ENCODE measurements at regions not wholly inside any gene's neighbourhood (a gene's known extent, or its start where the extent isn't known, plus 50 kb on each side); places are given as distances from the start of the nearest gene placed in this dataset.

DNA sequence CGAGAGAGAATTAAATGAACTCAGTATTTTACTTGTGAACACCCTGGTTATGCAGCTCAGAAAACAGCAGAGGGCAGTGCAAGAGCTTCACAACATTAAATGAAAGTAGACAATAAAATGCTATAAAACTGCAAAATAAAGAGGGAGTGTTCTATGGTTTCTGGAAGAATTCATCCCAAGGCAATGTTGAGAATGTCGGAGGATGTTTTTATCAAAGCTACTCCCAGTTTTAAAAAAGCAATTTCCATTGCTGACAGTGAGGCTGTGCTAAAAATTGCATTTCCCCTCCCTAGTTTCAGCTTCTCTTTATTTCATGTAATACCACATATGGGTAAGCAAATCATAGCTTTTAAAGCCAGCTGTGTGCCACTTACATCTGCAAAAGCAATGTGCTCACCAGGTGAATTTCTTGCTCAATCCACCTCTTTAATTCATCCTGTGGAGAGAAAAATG, 296.8 kb downstream of the RAB38 start:
- no peak for ATAC-seq (replicated peaks)
- Mint-ChIP-seq H3K4me1 (no peaks in the 10 kb centered on the region), H3K9me3 (no peaks in the 10 kb centered on the region), H3K4me3 (no peak overlapping the region), H3K27ac (no peak overlapping the region), H3K27me3 (no peaks in the 10 kb centered on the region), H3K36me3 (ENCODE audit: low read depth) (no peaks in the 10 kb centered on the region)

GRCh38 chr11:87871056-87871455, 304.2 kb downstream of the RAB38 start:
- H3K27me3 Mint-ChIP-seq: no peaks in the 10 kb centered on the region
- H3K36me3 Mint-ChIP-seq (ENCODE audit: low read depth): no peaks in the 10 kb centered on the region
- H3K9me3 Mint-ChIP-seq: no peaks in the 10 kb centered on the region
- H3K27ac Mint-ChIP-seq: no peak overlapping the region
- no peak overlapping the region for H3K4me3 Mint-ChIP-seq
- H3K4me1 Mint-ChIP-seq: no peaks in the 10 kb centered on the region
- no peak for ATAC-seq (replicated peaks)

GRCh38 chr11:87870086-87870485, 305.2 kb downstream of the RAB38 start:
- Mint-ChIP-seq H3K9me3 (no peaks in the 10 kb centered on the region), H3K27me3 (no peaks in the 10 kb centered on the region), H3K4me3 (no peak overlapping the region), H3K27ac (no peak overlapping the region), H3K36me3 (ENCODE audit: low read depth) (no peaks in the 10 kb centered on the region), H3K4me1 (no peaks in the 10 kb centered on the region)
- ATAC-seq (replicated peaks): no peak

DNA sequence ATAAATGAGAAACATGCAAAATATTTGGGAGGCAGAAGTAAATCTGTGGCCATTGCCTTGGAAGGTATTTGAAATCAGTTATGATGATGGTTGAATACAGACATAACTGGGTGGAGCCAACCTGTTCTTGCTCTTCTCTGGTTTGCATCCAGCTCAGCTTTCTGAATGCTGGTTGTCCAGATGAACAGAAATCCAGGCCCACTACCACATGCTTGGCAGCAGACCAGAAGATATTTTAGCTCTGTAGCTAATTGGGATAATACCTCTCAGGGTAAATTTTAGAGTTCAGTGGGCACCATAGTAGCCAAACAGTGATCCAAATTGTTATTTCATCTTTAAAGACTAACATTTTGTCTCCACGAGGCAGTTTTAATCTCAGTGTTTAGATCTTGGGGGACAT, 308.3 kb downstream of the RAB38 start:
- Mint-ChIP-seq H3K4me3 (no peak overlapping the region), H3K9me3 (no peaks in the 10 kb centered on the region), H3K27ac (no peak overlapping the region), H3K27me3 (no peaks in the 10 kb centered on the region), H3K4me1 (no peaks in the 10 kb centered on the region), H3K36me3 (ENCODE audit: low read depth) (no peaks in the 10 kb centered on the region)
- no peak for ATAC-seq (replicated peaks)

DNA sequence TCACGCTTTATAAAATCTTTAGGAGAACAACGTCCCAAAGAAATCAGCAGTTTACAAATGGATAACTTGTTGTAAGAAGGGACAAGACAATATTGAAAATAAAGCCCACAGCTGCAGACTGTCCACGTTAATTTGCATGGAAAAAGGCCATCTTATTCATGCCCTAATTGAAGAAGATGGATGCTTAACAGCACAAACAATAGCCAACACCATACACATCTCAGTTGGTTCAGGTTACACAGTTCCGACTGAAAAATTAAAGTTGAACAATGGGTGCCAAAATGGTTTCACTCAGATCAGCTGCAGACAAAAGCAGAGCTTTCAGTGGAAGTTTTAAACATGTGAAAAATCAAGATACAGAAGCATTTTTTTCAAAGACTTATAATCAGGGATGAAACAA, 314.2 kb downstream of the RAB38 start:
- H3K36me3 Mint-ChIP-seq (ENCODE audit: low read depth): no peaks in the 10 kb centered on the region
- H3K27me3 Mint-ChIP-seq: no peaks in the 10 kb centered on the region
- H3K9me3 Mint-ChIP-seq: no peaks in the 10 kb centered on the region
- no peak overlapping the region for H3K4me3 Mint-ChIP-seq
- H3K27ac Mint-ChIP-seq: no peak overlapping the region
- H3K4me1 Mint-ChIP-seq: no peaks in the 10 kb centered on the region
- no peak for ATAC-seq (replicated peaks)

- Mint-ChIP-seq H3K27me3 (no peaks in the 10 kb centered on the region), H3K36me3 (ENCODE audit: low read depth) (no peaks in the 10 kb centered on the region), H3K27ac (no peak overlapping the region), H3K4me1 (no peaks in the 10 kb centered on the region), H3K9me3 (no peaks in the 10 kb centered on the region), H3K4me3 (no peak overlapping the region)
- no peak for ATAC-seq (replicated peaks)
Observed at GRCh38 chr11:87859636-87860035, 315.6 kb downstream of the RAB38 start.

DNA sequence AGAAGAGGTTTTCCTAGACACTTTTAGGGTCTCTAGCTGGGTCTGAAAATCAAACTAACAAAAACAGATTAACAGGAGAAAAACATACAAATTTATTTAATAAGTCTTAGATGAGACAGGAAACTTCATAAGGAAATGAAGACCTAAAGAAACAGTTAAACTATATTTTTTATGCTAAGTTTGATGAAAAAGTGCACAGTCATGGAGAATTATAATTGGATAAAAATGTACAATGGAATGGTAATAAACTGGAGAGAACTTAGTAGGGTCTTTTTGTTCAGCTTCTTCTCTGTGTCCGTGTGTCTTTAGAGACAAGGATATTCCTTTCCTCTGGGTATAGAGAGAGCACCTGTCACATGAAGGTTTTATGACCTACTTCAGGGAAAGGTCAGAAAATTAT, 323.4 kb downstream of the RAB38 start:
- ATAC-seq (replicated peaks): no peak
- no peaks in the 10 kb centered on the region for H3K27me3 Mint-ChIP-seq
- no peaks in the 10 kb centered on the region for H3K9me3 Mint-ChIP-seq
- H3K36me3 Mint-ChIP-seq (ENCODE audit: low read depth): no peaks in the 10 kb centered on the region
- H3K4me3 Mint-ChIP-seq: no peak overlapping the region
- H3K27ac Mint-ChIP-seq: no peak overlapping the region
- H3K4me1 Mint-ChIP-seq: no peaks in the 10 kb centered on the region

DNA sequence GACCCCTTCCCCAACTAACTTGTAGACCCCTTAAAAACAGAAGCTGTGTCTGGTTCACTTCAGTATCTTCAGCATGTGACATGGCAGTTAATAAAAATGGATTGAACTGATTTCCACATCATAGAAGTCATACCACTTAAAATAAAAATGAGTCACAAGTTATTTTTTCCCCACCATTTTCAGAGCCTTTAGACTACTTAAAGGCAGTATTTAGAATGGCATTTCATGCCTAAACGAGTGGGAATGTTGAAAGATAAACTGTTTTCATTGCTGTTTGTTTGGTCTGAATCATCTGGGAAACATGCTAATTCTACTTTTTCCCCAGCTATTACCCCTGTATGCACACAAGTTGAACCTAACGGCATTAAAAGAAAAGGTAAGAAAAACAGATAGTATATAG, 324.0 kb downstream of the RAB38 start:
- Mint-ChIP-seq H3K4me3 (no peak overlapping the region), H3K36me3 (ENCODE audit: low read depth) (no peaks in the 10 kb centered on the region), H3K27me3 (no peaks in the 10 kb centered on the region), H3K4me1 (no peaks in the 10 kb centered on the region), H3K9me3 (no peaks in the 10 kb centered on the region), H3K27ac (no peak overlapping the region)
- ATAC-seq (replicated peaks): no peak

- Mint-ChIP-seq H3K36me3 (ENCODE audit: low read depth) (no peaks in the 10 kb centered on the region), H3K27ac (no peak overlapping the region), H3K4me1 (no peaks in the 10 kb centered on the region), H3K4me3 (no peak overlapping the region), H3K9me3 (peaks cover 4% of the 10 kb centered on the region), H3K27me3 (no peaks in the 10 kb centered on the region)
- ATAC-seq (replicated peaks): no peak
Observed at GRCh38 chr11:87849216-87849615, 326.0 kb downstream of the RAB38 start.

GRCh38 chr11:87840786-87841185, 334.5 kb downstream of the RAB38 start:
- H3K4me1 Mint-ChIP-seq: no peaks in the 10 kb centered on the region
- no peaks in the 10 kb centered on the region for H3K27me3 Mint-ChIP-seq
- no peak for ATAC-seq (replicated peaks)
- H3K9me3 Mint-ChIP-seq: peaks cover 4% of the 10 kb centered on the region
- H3K4me3 Mint-ChIP-seq: no peak overlapping the region
- no peaks in the 10 kb centered on the region for H3K36me3 Mint-ChIP-seq (ENCODE audit: low read depth)
- H3K27ac Mint-ChIP-seq: no peak overlapping the region

- Mint-ChIP-seq H3K27me3 (no peaks in the 10 kb centered on the region), H3K27ac (no peak overlapping the region), H3K9me3 (no peaks in the 10 kb centered on the region), H3K4me3 (no peak overlapping the region), H3K36me3 (ENCODE audit: low read depth) (no peaks in the 10 kb centered on the region), H3K4me1 (no peaks in the 10 kb centered on the region)
- ATAC-seq (replicated peaks): no peak
Observed at GRCh38 chr11:87832211-87832610, 343.0 kb downstream of the RAB38 start.

- no peak overlapping the region for H3K4me3 Mint-ChIP-seq
- ATAC-seq (replicated peaks): no peak
Observed at GRCh38 chr11:87820011-87820410, 355.2 kb downstream of the RAB38 start.

GRCh38 chr11:87819151-87819550, 356.1 kb downstream of the RAB38 start:
- H3K4me3 Mint-ChIP-seq: no peak overlapping the region
- no peak overlapping the region for H3K27ac Mint-ChIP-seq
- H3K4me1 Mint-ChIP-seq: no peaks in the 10 kb centered on the region
- ATAC-seq (replicated peaks): no peak
- no peaks in the 10 kb centered on the region for H3K27me3 Mint-ChIP-seq
- H3K9me3 Mint-ChIP-seq: no peaks in the 10 kb centered on the region
- no peaks in the 10 kb centered on the region for H3K36me3 Mint-ChIP-seq (ENCODE audit: low read depth)

More at GRCh38 chr11:87820011-87820410, 355.2 kb downstream of the RAB38 start:
- no peaks in the 10 kb centered on the region for H3K27me3 Mint-ChIP-seq
- H3K27ac Mint-ChIP-seq: no peak overlapping the region
- no peaks in the 10 kb centered on the region for H3K4me1 Mint-ChIP-seq
- H3K36me3 Mint-ChIP-seq (ENCODE audit: low read depth): no peaks in the 10 kb centered on the region
- H3K9me3 Mint-ChIP-seq: no peaks in the 10 kb centered on the region

GRCh38 chr11:87812571-87813365, 362.5 kb downstream of the RAB38 start:
- no peak overlapping the region for H3K27ac Mint-ChIP-seq
- no peaks in the 10 kb centered on the region for H3K9me3 Mint-ChIP-seq
- H3K4me1 Mint-ChIP-seq: no peaks in the 10 kb centered on the region
- no peak overlapping the region for H3K4me3 Mint-ChIP-seq
- H3K36me3 Mint-ChIP-seq (ENCODE audit: low read depth): no peaks in the 10 kb centered on the region
- ATAC-seq (replicated peaks): no peak
- H3K27me3 Mint-ChIP-seq: no peaks in the 10 kb centered on the region

- Mint-ChIP-seq H3K9me3 (no peaks in the 10 kb centered on the region), H3K4me3 (no peak overlapping the region), H3K4me1 (no peaks in the 10 kb centered on the region), H3K27ac (no peak overlapping the region), H3K27me3 (no peaks in the 10 kb centered on the region), H3K36me3 (ENCODE audit: low read depth) (no peaks in the 10 kb centered on the region)
- ATAC-seq (replicated peaks): no peak
Observed at GRCh38 chr11:87810486-87810885, 364.8 kb downstream of the RAB38 start.

DNA sequence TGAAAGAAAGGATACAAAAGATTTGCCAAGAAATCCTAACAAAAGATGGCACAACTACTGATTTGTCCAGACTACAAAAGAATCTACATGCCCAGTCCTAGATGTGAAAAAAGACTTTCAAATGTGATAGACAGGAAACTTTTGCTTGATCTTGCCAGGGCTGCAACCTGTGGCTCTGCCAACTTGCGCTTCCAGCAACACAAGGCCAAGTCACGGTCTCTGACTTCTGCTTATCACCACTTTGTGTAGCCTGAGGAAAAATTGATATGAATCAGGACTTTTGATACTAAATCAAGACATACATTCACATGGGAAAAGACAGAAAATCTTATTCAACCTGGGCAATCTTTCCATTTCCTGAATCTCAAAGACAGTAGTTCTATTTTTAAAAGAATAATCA, 366.0 kb downstream of the RAB38 start:
- ATAC-seq (replicated peaks): no peak
- H3K27ac Mint-ChIP-seq: no peak overlapping the region
- H3K36me3 Mint-ChIP-seq (ENCODE audit: low read depth): no peaks in the 10 kb centered on the region
- no peak overlapping the region for H3K4me3 Mint-ChIP-seq
- H3K9me3 Mint-ChIP-seq: no peaks in the 10 kb centered on the region
- H3K27me3 Mint-ChIP-seq: no peaks in the 10 kb centered on the region
- H3K4me1 Mint-ChIP-seq: no peaks in the 10 kb centered on the region
